ENCODE measurements at regions not wholly inside any gene's neighbourhood (a gene's known extent, or its start where the extent isn't known, plus 50 kb on each side); places are given as distances from the start of the nearest gene placed in this dataset.

GRCh38 chr2:60159519-60159918, 393.9 kb downstream of the BCL11A start:
- Mint-ChIP-seq H3K4me3 (no peak overlapping the region), H3K9me3 (no peaks in the 10 kb centered on the region), H3K27ac (no peak overlapping the region), H3K36me3 (no peaks in the 10 kb centered on the region), H3K27me3 (no peaks in the 10 kb centered on the region), H3K4me1 (no peaks in the 10 kb centered on the region)

- Mint-ChIP-seq H3K4me1 (no peaks in the 10 kb centered on the region), H3K27ac (no peak overlapping the region), H3K9me3 (no peaks in the 10 kb centered on the region), H3K27me3 (peaks cover 2% of the 10 kb centered on the region), H3K36me3 (no peaks in the 10 kb centered on the region), H3K4me3 (no peak overlapping the region)
Observed at GRCh38 chr2:60158262-60158661, 395.2 kb downstream of the BCL11A start.

GRCh38 chr2:60157283-60157682, 396.2 kb downstream of the BCL11A start:
- Mint-ChIP-seq H3K36me3 (no peaks in the 10 kb centered on the region), H3K9me3 (no peaks in the 10 kb centered on the region), H3K27me3 (peaks cover 2% of the 10 kb centered on the region), H3K4me3 (no peak overlapping the region), H3K27ac (no peak overlapping the region), H3K4me1 (no peaks in the 10 kb centered on the region)

DNA sequence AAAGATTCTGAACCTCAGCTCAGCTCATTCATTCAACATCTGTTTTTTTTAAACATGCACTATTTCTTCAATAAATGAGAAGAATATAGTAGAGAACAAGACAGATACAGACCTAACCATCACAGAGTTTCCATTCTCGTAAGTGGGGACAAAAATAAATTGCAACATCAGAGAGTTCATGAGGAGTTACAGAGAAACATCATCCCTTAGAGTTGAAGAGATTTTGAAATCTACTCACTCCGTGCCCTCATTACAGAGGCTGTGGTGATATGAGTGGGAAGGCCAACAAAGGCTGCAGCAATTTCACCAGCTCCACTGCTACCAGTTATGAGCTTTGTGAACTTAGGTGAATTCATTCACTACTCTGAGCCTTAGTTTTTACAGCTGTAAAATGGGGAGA, 399.3 kb downstream of the BCL11A start:
- Mint-ChIP-seq H3K27ac (no peak overlapping the region), H3K9me3 (no peaks in the 10 kb centered on the region), H3K27me3 (peaks cover 2% of the 10 kb centered on the region), H3K36me3 (no peaks in the 10 kb centered on the region), H3K4me3 (no peak overlapping the region), H3K4me1 (no peaks in the 10 kb centered on the region)

DNA sequence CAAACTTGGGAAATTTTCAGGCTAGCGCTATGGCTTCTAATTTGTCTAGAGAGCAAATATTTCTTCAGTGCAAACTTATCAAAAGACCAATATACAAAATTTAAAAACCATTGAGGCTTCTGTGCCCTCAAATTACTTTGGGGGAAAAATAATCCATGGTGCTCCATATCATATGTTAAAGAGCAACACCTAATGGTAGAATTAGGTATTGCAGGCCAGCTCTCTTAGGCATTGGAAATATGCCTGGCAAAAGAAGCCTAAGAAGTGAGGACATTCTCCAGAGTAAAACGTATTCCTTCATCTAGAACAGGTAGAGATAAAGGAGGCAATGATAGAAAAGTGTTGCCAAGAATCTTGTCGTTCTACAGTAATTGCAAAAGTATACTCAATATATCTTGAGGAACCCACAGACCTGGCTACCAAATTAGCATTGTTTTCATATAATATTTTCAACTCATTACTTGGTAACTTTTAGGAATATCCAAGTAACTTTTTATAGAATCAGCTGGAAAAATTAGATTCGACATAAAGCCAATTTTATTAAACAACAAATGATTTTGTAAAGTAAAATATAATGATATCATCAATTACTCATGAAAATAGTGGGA, 401.1 kb downstream of the BCL11A start:
- Mint-ChIP-seq H3K4me3 (no peak overlapping the region), H3K9me3 (no peaks in the 10 kb centered on the region), H3K27ac (no peak overlapping the region), H3K4me1 (no peaks in the 10 kb centered on the region), H3K27me3 (peaks cover 2% of the 10 kb centered on the region), H3K36me3 (no peaks in the 10 kb centered on the region)

DNA sequence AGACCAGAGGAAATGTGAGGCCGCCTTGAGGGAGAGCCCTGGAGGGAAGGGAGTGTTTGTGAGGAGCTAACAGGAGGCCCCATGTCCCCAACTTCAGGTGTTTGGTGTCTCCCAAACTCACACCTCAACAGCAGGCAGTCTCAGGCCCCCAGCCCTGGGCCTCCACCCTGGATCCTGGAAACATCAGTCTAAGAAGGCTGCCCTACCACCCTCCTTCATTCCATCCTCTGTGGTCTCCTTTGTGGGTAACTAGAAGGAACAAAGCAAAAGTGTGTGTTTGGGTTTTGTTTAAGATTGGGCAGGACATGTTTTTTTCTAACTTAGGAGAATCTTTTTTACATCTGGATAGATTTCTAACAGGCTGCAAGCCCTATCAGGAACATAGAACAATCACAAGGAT, 404.3 kb downstream of the BCL11A start:
- no peak overlapping the region for H3K27ac Mint-ChIP-seq
- H3K4me3 Mint-ChIP-seq = no peak overlapping the region
- peaks cover 2% of the 10 kb centered on the region for H3K27me3 Mint-ChIP-seq
- H3K36me3 Mint-ChIP-seq = no peaks in the 10 kb centered on the region
- no peaks in the 10 kb centered on the region for H3K9me3 Mint-ChIP-seq
- H3K4me1 Mint-ChIP-seq = no peaks in the 10 kb centered on the region

- Mint-ChIP-seq H3K27me3 (peaks cover under 1% of the 10 kb centered on the region), H3K4me1 (no peaks in the 10 kb centered on the region), H3K27ac (no peak overlapping the region), H3K4me3 (no peak overlapping the region), H3K36me3 (no peaks in the 10 kb centered on the region), H3K9me3 (no peaks in the 10 kb centered on the region)
Observed at GRCh38 chr2:60148716-60149115, 404.7 kb downstream of the BCL11A start.

GRCh38 chr2:60140185-60140584, 413.3 kb downstream of the BCL11A start:
- H3K27ac Mint-ChIP-seq = no peak overlapping the region
- H3K9me3 Mint-ChIP-seq = peaks cover 4% of the 10 kb centered on the region
- no peak overlapping the region for H3K4me3 Mint-ChIP-seq
- H3K27me3 Mint-ChIP-seq = peaks cover 8% of the 10 kb centered on the region
- no peaks in the 10 kb centered on the region for H3K4me1 Mint-ChIP-seq
- no peaks in the 10 kb centered on the region for H3K36me3 Mint-ChIP-seq

DNA sequence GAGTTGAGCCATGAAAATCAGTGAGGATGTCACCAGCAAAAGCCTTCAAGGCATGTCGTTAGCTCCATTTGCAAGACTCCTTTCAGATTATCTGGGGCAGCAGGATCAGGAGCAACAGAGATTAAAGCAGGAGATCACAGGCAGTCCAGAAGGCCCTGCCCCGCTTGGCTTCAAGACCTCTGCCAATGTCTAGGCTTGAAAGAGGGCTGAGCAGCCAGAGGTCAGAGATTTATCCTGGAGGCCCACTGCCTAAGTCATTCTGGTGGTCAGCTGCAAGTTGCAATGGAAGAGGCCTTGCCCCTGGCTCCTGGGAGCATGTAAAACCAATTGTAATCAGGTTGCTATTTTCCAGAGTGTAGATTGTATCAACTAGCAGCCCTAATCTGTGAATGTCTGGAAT, 416.5 kb downstream of the BCL11A start:
- Mint-ChIP-seq H3K4me3 (no peak overlapping the region), H3K27ac (no peak overlapping the region), H3K27me3 (peaks cover 10% of the 10 kb centered on the region), H3K9me3 (peaks cover 4% of the 10 kb centered on the region), H3K36me3 (no peaks in the 10 kb centered on the region), H3K4me1 (no peaks in the 10 kb centered on the region)

- H3K27me3 Mint-ChIP-seq = no peaks in the 10 kb centered on the region
- H3K4me1 Mint-ChIP-seq = no peaks in the 10 kb centered on the region
- H3K27ac Mint-ChIP-seq = no peak overlapping the region
Observed at GRCh38 chr2:60127191-60127590, 426.3 kb downstream of the BCL11A start.

GRCh38 chr2:60125611-60126426, 427.6 kb downstream of the BCL11A start:
- no peaks in the 10 kb centered on the region for H3K27me3 Mint-ChIP-seq
- no peak overlapping the region for H3K4me3 Mint-ChIP-seq
- H3K36me3 Mint-ChIP-seq = no peaks in the 10 kb centered on the region
- no peaks in the 10 kb centered on the region for H3K4me1 Mint-ChIP-seq
- H3K9me3 Mint-ChIP-seq = no peaks in the 10 kb centered on the region
- no peak overlapping the region for H3K27ac Mint-ChIP-seq

More at GRCh38 chr2:60127191-60127590, 426.3 kb downstream of the BCL11A start:
- Mint-ChIP-seq H3K9me3 (no peaks in the 10 kb centered on the region), H3K4me3 (no peak overlapping the region), H3K36me3 (no peaks in the 10 kb centered on the region)

GRCh38 chr2:60119778-60120177, 433.7 kb downstream of the BCL11A start:
- Mint-ChIP-seq H3K27ac (no peak overlapping the region), H3K4me3 (no peak overlapping the region), H3K4me1 (no peaks in the 10 kb centered on the region), H3K36me3 (no peaks in the 10 kb centered on the region), H3K9me3 (peaks cover 5% of the 10 kb centered on the region), H3K27me3 (peaks cover 9% of the 10 kb centered on the region)

DNA sequence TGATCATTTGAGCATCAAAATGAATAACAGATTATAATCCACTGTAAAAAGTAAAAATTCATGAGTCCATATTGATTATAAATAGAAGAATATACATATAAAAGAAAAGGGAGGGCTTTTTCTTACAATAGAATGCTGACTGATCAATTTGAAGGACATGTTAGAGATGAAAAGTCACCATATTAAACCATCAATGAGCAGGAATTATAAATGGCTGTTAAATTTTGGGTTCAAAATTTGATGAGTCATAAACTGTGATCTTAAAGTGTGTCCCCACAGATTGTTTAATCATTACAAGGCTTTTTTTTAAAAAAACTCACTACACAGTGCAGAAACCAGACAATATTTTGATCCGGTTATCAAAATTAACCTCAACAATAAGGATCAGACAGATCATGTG, 434.5 kb downstream of the BCL11A start:
- no peaks in the 10 kb centered on the region for H3K36me3 Mint-ChIP-seq
- peaks cover 5% of the 10 kb centered on the region for H3K9me3 Mint-ChIP-seq
- peaks cover 10% of the 10 kb centered on the region for H3K27me3 Mint-ChIP-seq
- no peak overlapping the region for H3K27ac Mint-ChIP-seq
- no peaks in the 10 kb centered on the region for H3K4me1 Mint-ChIP-seq
- H3K4me3 Mint-ChIP-seq = no peak overlapping the region

- Mint-ChIP-seq H3K27ac (no peak overlapping the region), H3K9me3 (peaks cover 5% of the 10 kb centered on the region), H3K27me3 (peaks cover 12% of the 10 kb centered on the region), H3K36me3 (no peaks in the 10 kb centered on the region), H3K4me1 (no peaks in the 10 kb centered on the region), H3K4me3 (no peak overlapping the region)
Observed at GRCh38 chr2:60118061-60118460, 435.4 kb downstream of the BCL11A start.

GRCh38 chr2:60116161-60116875, 437.1 kb downstream of the BCL11A start:
- H3K9me3 Mint-ChIP-seq = peaks cover 5% of the 10 kb centered on the region
- no peak overlapping the region for H3K4me3 Mint-ChIP-seq
- H3K27me3 Mint-ChIP-seq = peaks cover 12% of the 10 kb centered on the region

DNA sequence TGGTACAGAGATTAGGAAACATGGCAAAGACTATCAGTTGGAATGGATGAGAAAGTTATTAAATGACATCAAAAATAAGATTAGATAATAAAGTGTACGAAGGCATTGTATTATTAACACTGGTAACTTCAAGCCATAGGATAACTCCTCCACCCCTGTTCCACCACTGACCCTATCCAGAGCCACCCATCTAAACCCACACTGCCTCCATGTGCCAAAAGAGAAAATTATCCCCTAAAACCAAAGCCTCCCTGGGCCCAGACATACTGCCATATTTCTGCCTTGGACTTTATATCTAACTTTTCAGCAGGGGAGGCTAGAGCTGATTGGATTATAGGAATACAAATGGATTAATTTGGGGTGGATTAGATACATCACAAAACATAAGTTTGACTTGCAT, 443.7 kb downstream of the BCL11A start:
- no peaks in the 10 kb centered on the region for H3K9me3 Mint-ChIP-seq
- H3K27me3 Mint-ChIP-seq = peaks cover 5% of the 10 kb centered on the region
- H3K27ac Mint-ChIP-seq = no peak overlapping the region
- H3K4me1 Mint-ChIP-seq = peaks cover 11% of the 10 kb centered on the region
- H3K36me3 Mint-ChIP-seq = no peaks in the 10 kb centered on the region
- no peak overlapping the region for H3K4me3 Mint-ChIP-seq

More at GRCh38 chr2:60116161-60116875, 437.1 kb downstream of the BCL11A start:
- Mint-ChIP-seq H3K36me3 (no peaks in the 10 kb centered on the region), H3K27ac (no peak overlapping the region), H3K4me1 (no peaks in the 10 kb centered on the region)
